ENCODE measurements at regions not wholly inside any gene's neighbourhood (a gene's known extent, or its start where the extent isn't known, plus 50 kb on each side); places are given as distances from the start of the nearest gene placed in this dataset.
A peak's percentile ranks its signal among the peaks of the same experiment; 100 is the strongest.

DNA sequence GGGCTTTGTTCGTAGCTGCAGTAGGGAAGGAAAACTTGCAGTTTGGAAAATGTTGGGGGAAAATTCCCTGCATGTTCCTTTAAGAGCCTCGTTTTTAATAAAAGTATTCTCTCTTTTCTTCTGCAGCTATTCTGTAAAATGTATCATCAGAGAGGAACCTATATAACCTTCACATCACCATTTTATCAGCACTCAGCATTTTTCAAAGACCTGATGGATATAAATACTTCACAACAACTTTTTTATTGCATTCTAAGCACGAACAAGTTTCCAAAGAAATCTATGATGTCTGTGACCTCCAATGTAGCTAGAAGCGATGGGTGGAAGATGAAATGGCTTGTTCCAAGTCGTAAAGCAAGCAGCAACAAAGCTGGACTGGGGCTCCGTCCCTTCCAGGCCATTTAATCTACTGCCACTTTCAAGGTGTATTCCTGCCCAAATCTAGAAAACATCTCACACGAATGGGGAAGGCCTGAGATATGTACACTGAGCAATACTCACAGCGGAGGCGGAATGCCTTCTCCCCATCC lies 84.0 kb downstream of the NSUN2 start:
- DNase-seq = no peak

DNA sequence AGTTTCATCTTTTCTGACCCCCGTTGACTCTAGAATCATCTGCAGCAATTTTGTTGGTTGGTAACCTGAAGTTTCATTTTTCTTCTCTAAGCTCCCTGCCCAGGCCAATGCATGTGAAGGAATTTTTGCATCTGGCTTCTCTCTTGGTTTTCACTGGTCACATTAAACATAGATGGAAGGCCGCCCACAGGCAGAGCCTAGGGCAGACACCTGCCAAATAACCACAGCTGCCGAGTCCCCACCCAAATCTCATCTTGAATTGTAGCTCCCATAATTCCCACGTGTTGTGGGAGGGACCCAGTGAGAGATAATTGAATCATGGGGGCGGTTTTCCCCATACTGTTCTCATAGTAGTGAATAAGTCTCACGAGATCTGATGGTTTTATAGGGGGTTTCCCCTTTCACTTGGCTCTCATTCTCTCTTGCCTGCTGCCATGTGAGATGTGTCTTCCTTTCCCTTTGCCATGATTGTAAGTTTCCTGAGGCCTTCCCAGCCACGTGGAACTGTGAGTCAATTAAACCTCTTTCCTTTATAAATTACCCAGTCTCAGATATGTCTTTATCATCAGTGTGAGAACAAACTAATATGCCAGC lies 84.8 kb downstream of the NSUN2 start:
- peak; percentile 22 for DNase-seq

DNA sequence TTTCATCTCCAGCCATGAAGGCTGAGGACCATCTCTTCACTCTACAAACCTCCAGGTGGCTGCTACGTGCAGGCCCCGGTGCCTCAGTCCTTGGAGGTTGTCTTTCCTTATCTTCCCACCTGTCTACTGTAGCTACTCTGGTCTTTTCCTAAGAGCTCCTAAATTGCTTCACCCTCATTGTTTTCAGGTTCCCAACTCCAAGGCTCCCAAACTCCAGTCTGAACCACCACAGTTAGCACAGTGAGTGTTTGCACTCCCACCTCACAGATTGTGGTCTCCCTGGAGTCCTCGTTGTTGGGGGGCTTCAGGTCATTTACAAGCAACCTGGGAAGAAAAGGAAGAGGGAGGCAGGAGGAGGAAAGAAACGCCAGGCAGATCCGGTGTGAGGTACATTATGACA lies 85.3 kb downstream of the NSUN2 start:
- no peak for DNase-seq

DNA sequence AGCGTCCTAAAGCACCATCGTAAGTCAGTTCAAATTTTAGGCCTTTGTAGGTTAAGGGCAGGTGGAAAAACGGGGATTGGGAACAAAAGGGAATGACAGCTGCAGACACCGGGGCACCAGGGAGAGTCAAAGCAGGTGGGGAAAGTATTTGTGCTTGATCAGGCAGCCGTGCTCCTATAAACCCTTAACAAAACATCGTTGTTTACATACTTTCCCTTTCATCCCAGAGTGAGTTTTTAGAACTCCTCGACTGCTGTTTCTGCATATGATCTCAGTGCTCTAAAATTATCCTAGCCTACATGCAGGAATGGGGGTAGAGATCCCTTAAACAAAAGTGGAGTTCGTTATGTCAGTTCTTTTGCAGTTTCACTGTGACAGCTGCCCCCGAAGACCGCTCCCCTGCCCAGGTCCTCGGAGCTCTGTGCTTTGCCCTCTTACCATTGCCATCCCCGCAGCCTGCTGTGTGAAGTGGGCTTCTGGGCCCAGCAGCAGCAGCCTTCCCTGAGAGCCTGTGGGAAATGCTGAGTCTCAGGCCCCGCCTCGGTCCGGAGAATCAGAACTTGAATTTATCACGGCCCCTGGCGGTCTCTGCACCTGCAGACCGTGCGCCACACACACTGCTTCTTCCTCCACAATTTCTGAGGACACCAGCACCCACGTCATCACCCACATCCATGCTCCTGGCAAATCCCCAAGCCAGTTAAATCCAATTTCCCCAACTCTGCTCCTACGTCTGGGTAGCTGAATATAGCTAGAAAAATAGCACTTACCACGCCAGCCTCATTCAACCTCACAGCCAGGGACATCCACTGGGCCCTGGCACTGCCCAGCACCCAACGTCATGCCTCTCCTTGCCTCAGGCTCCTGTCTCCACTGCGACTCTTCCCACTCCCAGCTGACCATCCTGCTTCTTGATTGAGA lies 86.8 kb downstream of the NSUN2 start:
- DNase-seq = peak; percentile 28

DNA sequence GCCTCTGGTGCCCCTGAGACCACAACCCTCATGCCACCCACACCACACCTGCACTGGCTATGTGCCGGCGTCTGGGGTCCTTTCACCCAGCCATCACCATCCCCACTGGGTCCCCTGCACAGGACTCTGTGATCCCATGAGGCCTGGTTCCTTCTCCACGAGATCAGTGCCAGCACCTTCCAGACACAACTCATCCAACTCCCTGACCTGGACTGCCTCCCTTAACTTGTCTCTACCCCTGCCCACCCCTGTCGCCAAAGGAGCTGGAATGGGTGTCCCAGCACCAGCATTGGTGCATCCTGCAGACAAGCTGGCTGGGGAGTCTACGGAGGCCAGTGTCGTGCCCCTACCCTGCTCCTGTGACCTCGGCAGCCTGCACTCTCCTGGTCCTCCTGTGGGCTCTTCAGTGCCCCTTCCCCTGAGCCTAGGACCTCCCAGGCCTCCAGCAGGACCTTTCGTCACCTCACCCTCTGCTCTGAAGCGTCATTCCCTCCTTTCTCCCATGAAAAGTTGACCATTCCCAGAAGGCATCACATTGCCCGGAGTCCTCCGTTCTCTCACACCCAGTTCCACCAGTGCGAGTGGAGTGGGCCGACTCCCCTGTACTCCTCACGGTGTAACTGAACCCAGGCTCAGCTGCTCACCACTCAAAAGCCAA lies 87.7 kb downstream of the NSUN2 start:
- DNase-seq = peak; percentile 37

DNA sequence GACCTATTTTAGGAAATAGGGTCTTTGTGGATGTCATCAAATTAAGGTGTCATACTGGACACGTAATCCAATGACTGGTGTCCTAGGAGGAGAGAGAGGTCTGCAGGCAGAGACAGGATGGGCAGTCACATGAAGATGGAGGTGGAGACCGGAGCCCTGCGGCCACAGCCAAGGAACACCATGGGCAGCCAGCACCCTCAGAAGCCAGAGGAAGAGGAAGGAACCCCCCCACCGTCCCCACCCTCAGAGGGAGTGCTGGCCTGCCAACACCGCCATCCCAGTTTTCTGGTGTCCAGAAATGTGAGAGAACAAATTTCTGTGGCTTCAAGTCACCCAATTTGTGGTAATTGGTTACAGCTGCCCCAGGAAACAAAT lies 88.3 kb downstream of the NSUN2 start:
- DNase-seq = peak; percentile 12
